GM12878 (cell line): ENCODE measurements at regions not wholly inside any gene's neighbourhood (a gene's known extent, or its start where the extent isn't known, plus 50 kb on each side); places are given as distances from the start of the nearest gene placed in this dataset.

Experiments used
- CBX5 ChIP-seq: sonication (generic); IDR thresholded peaks from 2 replicates; pipeline ENCODE4 v1.6.1; 2016; ENCODE audit warnings: low read depth, moderate library complexity, mild to moderate bottlenecking, inconsistent platforms
- EP300 ChIP-seq, 2 experiments: fragments of 150-350 bp in 1 of 2; IDR thresholded peaks; 2 replicates each; pipeline ENCODE4 v1.6.1; 2011 to 2012; ENCODE audit warnings: low read depth in 2 of 2, low read length in 2 of 2, borderline replicate concordance in 1 of 2, improper control_type of control experiment in 1 of 2, inconsistent platforms in 1 of 2; ENCODE audit not compliant: control insufficient read depth in 1 of 2
- IKZF2 ChIP-seq, 2 experiments: fragments of 450-650 bp; IDR thresholded peaks; 2 replicates each; pipeline ENCODE4 v1.6.1; 2017; ENCODE audit warnings: mild to moderate bottlenecking in 2 of 2, moderate library complexity in 2 of 2
- PML ChIP-seq: IDR thresholded peaks from 2 replicates; pipeline ENCODE4 v1.6.1; 2012; ENCODE audit warnings: low read length, inconsistent platforms
- YBX1 ChIP-seq: fragments of 450-650 bp; IDR thresholded peaks from 2 replicates; pipeline ENCODE4 v1.6.1; 2016; ENCODE audit warnings: antibody characterized with exemption
- TF ChIP-seq, protein P1 (sequence below): fragments of 450-650 bp; IDR thresholded peaks from 2 replicates; pipeline ENCODE4 v1.6.1; 2016; ENCODE audit warnings: mild to moderate bottlenecking, moderate library complexity, borderline replicate concordance
- TF ChIP-seq, protein P2 (sequence below): fragments of 450-650 bp; formaldehyde crosslinking; IDR thresholded peaks from 2 replicates; pipeline ENCODE4 v1.4.0; 2020; ENCODE audit warnings: mild to moderate bottlenecking, moderate library complexity

DNA sequence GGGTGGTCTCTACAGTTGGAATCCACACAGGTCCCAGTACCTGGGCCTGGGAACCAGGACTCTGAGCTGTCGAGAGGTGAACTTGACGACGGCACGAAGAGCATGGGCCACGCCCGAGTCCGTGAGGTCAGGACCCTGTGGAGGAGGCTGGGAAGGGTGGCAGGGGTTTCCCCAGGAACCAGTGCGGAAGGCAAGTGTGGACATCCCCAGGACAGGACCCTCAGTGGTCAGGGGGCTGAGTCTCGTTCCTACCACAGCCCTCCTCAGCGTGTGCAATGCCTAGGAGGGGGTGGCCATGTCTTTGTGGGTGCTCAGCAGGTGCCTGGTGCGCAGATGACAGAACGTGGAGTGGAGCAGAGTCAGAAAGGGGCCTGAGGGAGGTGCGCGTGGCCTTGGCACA, 335.6 kb upstream of the SALL3 start (continued):
- TF ChIP-seq, protein P1, sequence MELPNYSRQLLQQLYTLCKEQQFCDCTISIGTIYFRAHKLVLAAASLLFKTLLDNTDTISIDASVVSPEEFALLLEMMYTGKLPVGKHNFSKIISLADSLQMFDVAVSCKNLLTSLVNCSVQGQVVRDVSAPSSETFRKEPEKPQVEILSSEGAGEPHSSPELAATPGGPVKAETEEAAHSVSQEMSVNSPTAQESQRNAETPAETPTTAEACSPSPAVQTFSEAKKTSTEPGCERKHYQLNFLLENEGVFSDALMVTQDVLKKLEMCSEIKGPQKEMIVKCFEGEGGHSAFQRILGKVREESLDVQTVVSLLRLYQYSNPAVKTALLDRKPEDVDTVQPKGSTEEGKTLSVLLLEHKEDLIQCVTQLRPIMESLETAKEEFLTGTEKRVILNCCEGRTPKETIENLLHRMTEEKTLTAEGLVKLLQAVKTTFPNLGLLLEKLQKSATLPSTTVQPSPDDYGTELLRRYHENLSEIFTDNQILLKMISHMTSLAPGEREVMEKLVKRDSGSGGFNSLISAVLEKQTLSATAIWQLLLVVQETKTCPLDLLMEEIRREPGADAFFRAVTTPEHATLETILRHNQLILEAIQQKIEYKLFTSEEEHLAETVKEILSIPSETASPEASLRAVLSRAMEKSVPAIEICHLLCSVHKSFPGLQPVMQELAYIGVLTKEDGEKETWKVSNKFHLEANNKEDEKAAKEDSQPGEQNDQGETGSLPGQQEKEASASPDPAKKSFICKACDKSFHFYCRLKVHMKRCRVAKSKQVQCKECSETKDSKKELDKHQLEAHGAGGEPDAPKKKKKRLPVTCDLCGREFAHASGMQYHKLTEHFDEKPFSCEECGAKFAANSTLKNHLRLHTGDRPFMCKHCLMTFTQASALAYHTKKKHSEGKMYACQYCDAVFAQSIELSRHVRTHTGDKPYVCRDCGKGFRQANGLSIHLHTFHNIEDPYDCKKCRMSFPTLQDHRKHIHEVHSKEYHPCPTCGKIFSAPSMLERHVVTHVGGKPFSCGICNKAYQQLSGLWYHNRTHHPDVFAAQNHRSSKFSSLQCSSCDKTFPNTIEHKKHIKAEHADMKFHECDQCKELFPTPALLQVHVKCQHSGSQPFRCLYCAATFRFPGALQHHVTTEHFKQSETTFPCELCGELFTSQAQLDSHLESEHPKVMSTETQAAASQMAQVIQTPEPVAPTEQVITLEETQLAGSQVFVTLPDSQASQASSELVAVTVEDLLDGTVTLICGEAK, result no peak
- TF ChIP-seq PML, result no peak
- TF ChIP-seq YBX1, result no peak
- TF ChIP-seq, protein P2, sequence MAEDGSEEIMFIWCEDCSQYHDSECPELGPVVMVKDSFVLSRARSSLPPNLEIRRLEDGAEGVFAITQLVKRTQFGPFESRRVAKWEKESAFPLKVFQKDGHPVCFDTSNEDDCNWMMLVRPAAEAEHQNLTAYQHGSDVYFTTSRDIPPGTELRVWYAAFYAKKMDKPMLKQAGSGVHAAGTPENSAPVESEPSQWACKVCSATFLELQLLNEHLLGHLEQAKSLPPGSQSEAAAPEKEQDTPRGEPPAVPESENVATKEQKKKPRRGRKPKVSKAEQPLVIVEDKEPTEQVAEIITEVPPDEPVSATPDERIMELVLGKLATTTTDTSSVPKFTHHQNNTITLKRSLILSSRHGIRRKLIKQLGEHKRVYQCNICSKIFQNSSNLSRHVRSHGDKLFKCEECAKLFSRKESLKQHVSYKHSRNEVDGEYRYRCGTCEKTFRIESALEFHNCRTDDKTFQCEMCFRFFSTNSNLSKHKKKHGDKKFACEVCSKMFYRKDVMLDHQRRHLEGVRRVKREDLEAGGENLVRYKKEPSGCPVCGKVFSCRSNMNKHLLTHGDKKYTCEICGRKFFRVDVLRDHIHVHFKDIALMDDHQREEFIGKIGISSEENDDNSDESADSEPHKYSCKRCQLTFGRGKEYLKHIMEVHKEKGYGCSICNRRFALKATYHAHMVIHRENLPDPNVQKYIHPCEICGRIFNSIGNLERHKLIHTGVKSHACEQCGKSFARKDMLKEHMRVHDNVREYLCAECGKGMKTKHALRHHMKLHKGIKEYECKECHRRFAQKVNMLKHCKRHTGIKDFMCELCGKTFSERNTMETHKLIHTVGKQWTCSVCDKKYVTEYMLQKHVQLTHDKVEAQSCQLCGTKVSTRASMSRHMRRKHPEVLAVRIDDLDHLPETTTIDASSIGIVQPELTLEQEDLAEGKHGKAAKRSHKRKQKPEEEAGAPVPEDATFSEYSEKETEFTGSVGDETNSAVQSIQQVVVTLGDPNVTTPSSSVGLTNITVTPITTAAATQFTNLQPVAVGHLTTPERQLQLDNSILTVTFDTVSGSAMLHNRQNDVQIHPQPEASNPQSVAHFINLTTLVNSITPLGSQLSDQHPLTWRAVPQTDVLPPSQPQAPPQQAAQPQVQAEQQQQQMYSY (CRISPR knock-in tag), result no peak
- TF ChIP-seq EP300 (IDR thresholded peaks at IDR 0.05; ENCODE audit: borderline replicate concordance in 1 of 2, control insufficient read depth in 1 of 2, low read depth in 2 of 2, low read length in 2 of 2), result no peak
- no peak for TF ChIP-seq IKZF2 (IDR thresholded peaks at IDR 0.05)
- TF ChIP-seq CBX5, result no peak
